ENCODE measurements at regions not wholly inside any gene's neighbourhood (a gene's known extent, or its start where the extent isn't known, plus 50 kb on each side); places are given as distances from the start of the nearest gene placed in this dataset.

GRCh38 chr2:214630402-214631045 is 179.0 kb downstream of the BARD1 start:
- TF ChIP-seq USF2 (IDR thresholded peaks at IDR 0.05; ENCODE audit: borderline replicate concordance, low read depth, low read length): no peak
- TF ChIP-seq SMC3 (IDR thresholded peaks at IDR 0.05; ENCODE audit: low read depth, low read length): no peak
- no peak for TF ChIP-seq SIN3A (IDR thresholded peaks at IDR 0.05; ENCODE audit: borderline replicate concordance, low read depth, low read length)
- no peak for TF ChIP-seq CTCF (IDR thresholded peaks at IDR 0.05)
- no peak for TF ChIP-seq TAF1 (IDR thresholded peaks at IDR 0.05; ENCODE audit: borderline replicate concordance, low read depth, low read length)
- TF ChIP-seq REST (IDR thresholded peaks at IDR 0.05; ENCODE audit: low read depth, low read length): no peak
- TF ChIP-seq NFIC (IDR thresholded peaks at IDR 0.05; ENCODE audit: borderline replicate concordance): no peak
- no peak for TF ChIP-seq RXRA (IDR thresholded peaks at IDR 0.05; ENCODE audit: borderline replicate concordance, low read depth)
- no peak for TF ChIP-seq FOXM1 (IDR thresholded peaks at IDR 0.05; ENCODE audit: low read depth)
- no peak for TF ChIP-seq MXI1 (IDR thresholded peaks at IDR 0.05; ENCODE audit: low read depth, low read length)
- TF ChIP-seq GABPA (IDR thresholded peaks at IDR 0.05; ENCODE audit: low read depth): no peak
- no peak for TF ChIP-seq NRF1 (IDR thresholded peaks at IDR 0.05; ENCODE audit: low read depth, low read length)
- TF ChIP-seq RAD21 (IDR thresholded peaks at IDR 0.05; ENCODE audit: low read length): no peak
- TF ChIP-seq, protein P1, sequence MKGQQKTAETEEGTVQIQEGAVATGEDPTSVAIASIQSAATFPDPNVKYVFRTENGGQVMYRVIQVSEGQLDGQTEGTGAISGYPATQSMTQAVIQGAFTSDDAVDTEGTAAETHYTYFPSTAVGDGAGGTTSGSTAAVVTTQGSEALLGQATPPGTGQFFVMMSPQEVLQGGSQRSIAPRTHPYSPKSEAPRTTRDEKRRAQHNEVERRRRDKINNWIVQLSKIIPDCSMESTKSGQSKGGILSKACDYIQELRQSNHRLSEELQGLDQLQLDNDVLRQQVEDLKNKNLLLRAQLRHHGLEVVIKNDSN (IDR thresholded peaks at IDR 0.05; ENCODE audit: borderline replicate concordance, low read depth): no peak
